T-helper 9 cell (primary cell): ENCODE measurements at regions not wholly inside any gene's neighbourhood (a gene's known extent, or its start where the extent isn't known, plus 50 kb on each side); places are given as distances from the start of the nearest gene placed in this dataset.

Experiments used
- DNase-seq: peaks from one replicate; pipeline ENCODE4 v3.0.0-alpha.2; 2020

GRCh38 chr1:55588309-55588708 is 373.1 kb upstream of the USP24 start:
- no peak for DNase-seq

- DNase-seq: no peak
Observed at GRCh38 chr1:55586771-55587170, 371.6 kb upstream of the USP24 start.

- DNase-seq: no peak
Observed at GRCh38 chr1:55585402-55585792, 370.2 kb upstream of the USP24 start.

GRCh38 chr1:55584526-55585401 is 369.6 kb upstream of the USP24 start:
- DNase-seq: no peak

GRCh38 chr1:55582084-55582483 is 366.9 kb upstream of the USP24 start:
- DNase-seq: no peak

- DNase-seq: no peak
Observed at GRCh38 chr1:55580845-55581332, 365.7 kb upstream of the USP24 start.

- DNase-seq: no peak
Observed at GRCh38 chr1:55579332-55580001, 364.3 kb upstream of the USP24 start.

GRCh38 chr1:55578646-55579045 is 363.5 kb upstream of the USP24 start:
- no peak for DNase-seq

GRCh38 chr1:55575571-55576279 is 360.6 kb upstream of the USP24 start:
- DNase-seq: no peak

GRCh38 chr1:55574691-55575225 is 359.6 kb upstream of the USP24 start:
- DNase-seq: no peak

- no peak for DNase-seq
Observed at GRCh38 chr1:55572878-55573734, 357.9 kb upstream of the USP24 start.

GRCh38 chr1:55571767-55572166 is 356.6 kb upstream of the USP24 start:
- DNase-seq: no peak

- no peak for DNase-seq
Observed at GRCh38 chr1:55569417-55569816, 354.3 kb upstream of the USP24 start.

GRCh38 chr1:55568732-55569131 is 353.6 kb upstream of the USP24 start:
- DNase-seq: no peak

GRCh38 chr1:55560266-55560665 is 345.1 kb upstream of the USP24 start:
- no peak for DNase-seq

GRCh38 chr1:55559842-55560241 is 344.7 kb upstream of the USP24 start:
- no peak for DNase-seq

GRCh38 chr1:55559161-55559611 is 344.0 kb upstream of the USP24 start:
- DNase-seq: no peak

GRCh38 chr1:55558515-55558914 is 343.4 kb upstream of the USP24 start:
- DNase-seq: no peak

GRCh38 chr1:55555956-55556725 is 341.0 kb upstream of the USP24 start:
- no peak for DNase-seq

- no peak for DNase-seq
Observed at GRCh38 chr1:55554611-55555010, 339.4 kb upstream of the USP24 start.

GRCh38 chr1:55552636-55553035 is 337.5 kb upstream of the USP24 start:
- DNase-seq: no peak
